ENCODE measurements at regions not wholly inside any gene's neighbourhood (a gene's known extent, or its start where the extent isn't known, plus 50 kb on each side); places are given as distances from the start of the nearest gene placed in this dataset.

GRCh38 chr5:57834829-57835608, 352.4 kb upstream of the ACTBL2 start (continued):
- no peak for TF ChIP-seq JUND (IDR thresholded peaks at IDR 0.05)

- no peaks in the 10 kb centered on the region for H3K36me3 ChIP-seq (ENCODE audit: control insufficient read depth in 4 of 4, insufficient read depth in 3 of 4, low read depth in 1 of 4, low read length in 3 of 4)
- H3K27me3 ChIP-seq (ENCODE audit: control insufficient read depth in 4 of 4, insufficient read depth in 4 of 4, low read length in 3 of 4) = no peaks in the 10 kb centered on the region
- no peak for DNase-seq (ENCODE audit: low spot score)
- no peak overlapping the region for H3K9ac ChIP-seq (ENCODE audit: low read depth in 1 of 2, low read length in 2 of 2)
- H3K9me3 ChIP-seq (ENCODE audit: control insufficient read depth in 4 of 4, low read length in 3 of 4) = no peaks in the 10 kb centered on the region
- H3K27ac ChIP-seq (ENCODE audit: low read depth in 1 of 2, low read length in 2 of 2) = no peak overlapping the region
- no peak overlapping the region for H3K4me3 ChIP-seq (ENCODE audit: low read depth in 1 of 3, low read length in 3 of 3)
- H3K4me1 ChIP-seq (ENCODE audit: control insufficient read depth in 4 of 4, insufficient read depth in 4 of 4, low read length in 3 of 4) = no peaks in the 10 kb centered on the region
- WGBS = 89% methylated on average over 4 of the region's 4 CpGs
- no peak for TF ChIP-seq ZBTB33 (IDR thresholded peaks at IDR 0.05)
- TF ChIP-seq CTCF (IDR thresholded peaks at IDR 0.05; ENCODE audit: low read depth, low read length, missing input control) = no peak
- no peak for TF ChIP-seq REST (IDR thresholded peaks at IDR 0.05)
- no peak for TF ChIP-seq ATF3 (IDR thresholded peaks at IDR 0.05)
- no peak for TF ChIP-seq YY1 (IDR thresholded peaks at IDR 0.05)
- no peak for TF ChIP-seq RXRA (IDR thresholded peaks at IDR 0.05)
- no peak for TF ChIP-seq FOXA2 (IDR thresholded peaks at IDR 0.05)
- no peak for TF ChIP-seq SP1 (IDR thresholded peaks at IDR 0.05)
- no peak for TF ChIP-seq JUND (IDR thresholded peaks at IDR 0.05)
- TF ChIP-seq HNF4G (IDR thresholded peaks at IDR 0.05) = no peak
- no peak for TF ChIP-seq TAF1 (conservative IDR thresholded peaks at IDR 0.05)
- TF ChIP-seq HNF4A (conservative IDR thresholded peaks at IDR 0.05) = no peak
Measured at GRCh38 chr5:57833489-57833888, 350.9 kb upstream of the ACTBL2 start.

GRCh38 chr5:57832875-57833274, 350.3 kb upstream of the ACTBL2 start:
- WGBS = 84% methylated on average over 2 of the region's 2 CpGs
- Histone ChIP-seq H3K9ac (ENCODE audit: low read depth in 1 of 2, low read length in 2 of 2) (no peak overlapping the region), H3K27ac (ENCODE audit: low read depth in 1 of 2, low read length in 2 of 2) (no peak overlapping the region), H3K4me1 (ENCODE audit: control insufficient read depth in 4 of 4, insufficient read depth in 4 of 4, low read length in 3 of 4) (no peaks in the 10 kb centered on the region), H3K9me3 (ENCODE audit: control insufficient read depth in 4 of 4, low read length in 3 of 4) (no peaks in the 10 kb centered on the region), H3K27me3 (ENCODE audit: control insufficient read depth in 4 of 4, insufficient read depth in 4 of 4, low read length in 3 of 4) (no peaks in the 10 kb centered on the region), H3K36me3 (ENCODE audit: control insufficient read depth in 4 of 4, insufficient read depth in 3 of 4, low read depth in 1 of 4, low read length in 3 of 4) (no peaks in the 10 kb centered on the region), H3K4me3 (ENCODE audit: low read depth in 1 of 3, low read length in 3 of 3) (no peak overlapping the region)
- DNase-seq (ENCODE audit: low spot score) = no peak
- no peak for TF ChIP-seq EGR1 (IDR thresholded peaks at IDR 0.05; ENCODE audit: low read depth in 2 of 2)
- no peak for TF ChIP-seq HNF4A (conservative IDR thresholded peaks at IDR 0.05)
- TF ChIP-seq SP1 (IDR thresholded peaks at IDR 0.05) = no peak
- TF ChIP-seq YY1 (IDR thresholded peaks at IDR 0.05) = no peak
- no peak for TF ChIP-seq CTCF (IDR thresholded peaks at IDR 0.05; ENCODE audit: low read depth, low read length, missing input control)
- no peak for TF ChIP-seq FOXA2 (IDR thresholded peaks at IDR 0.05)
- TF ChIP-seq TAF1 (conservative IDR thresholded peaks at IDR 0.05) = no peak
- no peak for TF ChIP-seq MAX (IDR thresholded peaks at IDR 0.05)
- TF ChIP-seq HNF4G (IDR thresholded peaks at IDR 0.05) = no peak
- TF ChIP-seq FOXA1 (IDR thresholded peaks at IDR 0.05) = no peak
- TF ChIP-seq ZBTB33 (IDR thresholded peaks at IDR 0.05) = no peak
- TF ChIP-seq NR2F2 (IDR thresholded peaks at IDR 0.05) = no peak
- TF ChIP-seq JUND (IDR thresholded peaks at IDR 0.05) = no peak
- TF ChIP-seq GABPA (IDR thresholded peaks at IDR 0.05 in 1 of 2, conservative IDR thresholded peaks at IDR 0.05 in 1 of 2) = no peak

Measured in liver (tissue), 8 donors.